Neural cell (in vitro differentiated cells): ENCODE measurements at regions not wholly inside any gene's neighbourhood (a gene's known extent, or its start where the extent isn't known, plus 50 kb on each side); places are given as distances from the start of the nearest gene placed in this dataset.

Experiments
- H2AFZ ChIP-seq: fragments of 200-600, 300-800 bp; sonication (generic), shearing (Covaris generic); 2 replicates; pipeline ENCODE4 v1.6.0; 2014; ENCODE audit warnings: low read depth, mild to moderate bottlenecking, antibody characterized with exemption, low read length, moderate library complexity
- H3F3A ChIP-seq: fragments of 200-600 bp; shearing (Covaris generic); 2 replicates; pipeline ENCODE4 v1.6.1; 2016; ENCODE audit warnings: mild to moderate bottlenecking, moderate library complexity, mixed read lengths, antibody characterized with exemption, low read length; ENCODE audit not compliant: insufficient read depth, poor library complexity, severe bottlenecking
- H3K27ac ChIP-seq: fragments of 200-600, 300-800 bp; sonication (generic), shearing (Covaris generic); 2 replicates; pipeline ENCODE4 v1.5.1; 2014; ENCODE audit warnings: mild to moderate bottlenecking, low read length, moderate library complexity
- H3K27me3 ChIP-seq: fragments of 300-800, 200-600 bp; sonication (generic), shearing (Covaris generic); 2 replicates; pipeline ENCODE4 v1.6.0; 2014; ENCODE audit warnings: mild to moderate bottlenecking, low read depth, low read length, moderate library complexity; ENCODE audit not compliant: insufficient read depth
- H3K36me3 ChIP-seq: fragments of 300-800, 200-600 bp; sonication (generic), shearing (Covaris generic); 2 replicates; pipeline ENCODE4 v1.5.1; 2014; ENCODE audit warnings: mild to moderate bottlenecking, antibody characterized with exemption, low read length, moderate library complexity; ENCODE audit not compliant: insufficient read depth
- H3K4me2 ChIP-seq: fragments of 300-800, 200-600 bp; sonication (generic), shearing (Covaris generic); 2 replicates; pipeline ENCODE4 v1.6.0; 2014; ENCODE audit warnings: mild to moderate bottlenecking, low read length
- H3K4me3 ChIP-seq: fragments of 300-800, 200-600 bp; sonication (generic), shearing (Covaris generic); 2 replicates; pipeline ENCODE4 v1.5.1; 2014; ENCODE audit warnings: mild to moderate bottlenecking, low read length, moderate library complexity
- H3K79me2 ChIP-seq: fragments of 200-600 bp; shearing (Covaris generic); replicated peaks from 2 replicates; pipeline ENCODE4 v1.6.0; 2014; ENCODE audit warnings: mild to moderate bottlenecking, low read length, moderate library complexity; ENCODE audit not compliant: insufficient read depth
- H3K9ac ChIP-seq: fragments of 300-800, 200-600 bp; sonication (generic), shearing (Covaris generic); 2 replicates; pipeline ENCODE4 v1.6.1; 2016; ENCODE audit warnings: mild to moderate bottlenecking, low read length, mixed read lengths
- H3K9me2 ChIP-seq: fragments of 200-600 bp; shearing (Covaris generic); 2 replicates; pipeline ENCODE4 v1.6.1; 2016; ENCODE audit warnings: mild to moderate bottlenecking, low read length, mixed read lengths; ENCODE audit not compliant: insufficient read depth
- H3K9me3 ChIP-seq: fragments of 200-600, 300-800 bp; sonication (generic), shearing (Covaris generic); 2 replicates; pipeline ENCODE4 v1.6.1; 2016; ENCODE audit warnings: mild to moderate bottlenecking, mixed run types, low read length, moderate library complexity, mixed read lengths
- H4K20me1 ChIP-seq: fragments of 200-600 bp; shearing (Covaris generic); 2 replicates; pipeline ENCODE4 v1.6.1; 2016; ENCODE audit warnings: mild to moderate bottlenecking, mixed run types; ENCODE audit not compliant: insufficient read depth
- CTCF ChIP-seq: fragments of 450-650 bp; IDR thresholded peaks from 2 replicates; pipeline ENCODE4 v1.5.1; 2014; ENCODE audit warnings: antibody characterized with exemption, mild to moderate bottlenecking, moderate library complexity; ENCODE audit not compliant: poor library complexity, severe bottlenecking
- EP300 ChIP-seq: fragments of 450-650 bp; conservative IDR thresholded peaks from 2 replicates; pipeline ENCODE4 v1.6.1; 2014; ENCODE audit warnings: antibody characterized with exemption, mild to moderate bottlenecking, moderate library complexity; ENCODE audit not compliant: poor library complexity, severe bottlenecking
- EZH2 ChIP-seq: fragments of 200-600, 300-800 bp; shearing (Covaris generic), sonication (generic); IDR thresholded peaks from 2 replicates; pipeline ENCODE4 v1.6.1; 2014; ENCODE audit warnings: antibody characterized with exemption, low read length, borderline replicate concordance, mild to moderate bottlenecking; ENCODE audit not compliant: insufficient read depth, poor library complexity, severe bottlenecking
- MXI1 ChIP-seq: fragments of 450-650 bp; conservative IDR thresholded peaks from 2 replicates; pipeline ENCODE4 v1.6.1; 2014; ENCODE audit warnings: antibody characterized with exemption, mild to moderate bottlenecking; ENCODE audit not compliant: poor library complexity, severe bottlenecking
- POLR2AphosphoS5 ChIP-seq: IDR thresholded peaks from 2 replicates; pipeline ENCODE4 v1.6.1; 2012
- RAD21 ChIP-seq: fragments of 450-650 bp; conservative IDR thresholded peaks from 2 replicates; pipeline ENCODE4 v1.6.1; 2014; ENCODE audit warnings: antibody characterized with exemption, mild to moderate bottlenecking, moderate library complexity
- REST ChIP-seq: IDR thresholded peaks from 2 replicates; pipeline ENCODE4 v1.6.1; 2012; ENCODE audit warnings: borderline replicate concordance
- SMC3 ChIP-seq: fragments of 450-650 bp; conservative IDR thresholded peaks from 2 replicates; pipeline ENCODE4 v1.6.1; 2014; ENCODE audit warnings: antibody characterized with exemption, mild to moderate bottlenecking, moderate library complexity; ENCODE audit not compliant: poor library complexity
- TAF1 ChIP-seq: IDR thresholded peaks from 2 replicates; pipeline ENCODE4 v1.6.1; 2012; ENCODE audit warnings: low read depth

DNA sequence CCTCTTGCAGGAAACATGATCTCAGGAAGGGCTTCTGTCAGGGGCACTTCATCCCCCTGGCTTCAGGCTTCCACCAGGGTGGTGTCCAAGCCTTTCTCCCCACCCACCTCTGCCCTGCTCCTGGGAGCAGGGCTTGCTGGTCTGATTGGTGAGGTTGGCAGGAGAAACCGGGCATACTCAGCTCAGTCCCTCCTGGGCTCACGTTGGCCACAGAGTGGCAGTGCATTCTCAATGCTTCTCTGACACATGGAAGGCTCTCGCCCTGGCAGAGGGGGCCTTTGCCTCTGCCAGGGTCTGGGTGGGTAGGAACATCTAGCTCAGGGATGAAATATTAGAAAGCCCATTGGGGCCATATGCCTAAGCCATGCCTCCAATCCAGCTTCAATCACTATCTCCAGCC is 142.8 kb downstream of the AXIN2 start:
- H3K79me2 ChIP-seq, result no peaks in the 10 kb centered on the region
- H3K4me2 ChIP-seq, result no peak overlapping the region
- H2AFZ ChIP-seq, result no peak overlapping the region
- no peaks in the 10 kb centered on the region for H3K27me3 ChIP-seq
- no peaks in the 10 kb centered on the region for H3K9me2 ChIP-seq
- H3F3A ChIP-seq, result no peaks in the 10 kb centered on the region
- H3K27ac ChIP-seq, result no peak overlapping the region
- no peak overlapping the region for H3K9ac ChIP-seq
- no peak overlapping the region for H3K4me3 ChIP-seq
- H4K20me1 ChIP-seq, result no peaks in the 10 kb centered on the region
- no peaks in the 10 kb centered on the region for H3K36me3 ChIP-seq
- no peaks in the 10 kb centered on the region for H3K9me3 ChIP-seq
- TF ChIP-seq TAF1 (no peak), REST (no peak), EP300 (no peak), RAD21 (no peak), SMC3 (no peak)

GRCh38 chr17:65417406-65418221 is 143.8 kb downstream of the AXIN2 start:
- no peaks in the 10 kb centered on the region for H4K20me1 ChIP-seq
- H3K4me3 ChIP-seq, result no peak overlapping the region
- no peak overlapping the region for H3K4me2 ChIP-seq
- no peaks in the 10 kb centered on the region for H3K9me2 ChIP-seq
- H3F3A ChIP-seq, result no peaks in the 10 kb centered on the region
- no peaks in the 10 kb centered on the region for H3K27me3 ChIP-seq
- no peak overlapping the region for H2AFZ ChIP-seq
- TF ChIP-seq MXI1 (no peak), RAD21 (no peak), EZH2 (no peak), EP300 (no peak), REST (no peak), CTCF (no peak), POLR2AphosphoS5 (no peak), TAF1 (no peak), SMC3 (no peak)
- no peak overlapping the region for H3K9ac ChIP-seq
- no peaks in the 10 kb centered on the region for H3K79me2 ChIP-seq
- no peaks in the 10 kb centered on the region for H3K9me3 ChIP-seq
- no peak overlapping the region for H3K27ac ChIP-seq
- H3K36me3 ChIP-seq, result no peaks in the 10 kb centered on the region
